Stimulated activated CD4-positive, alpha-beta T cell treated with anti-CD3 and anti-CD28 coated beads, Interleukin-1b, Interleukin-23, amount 100 ng/mL, for 24 hours (primary cell): ENCODE measurements at regions not wholly inside any gene's neighbourhood (a gene's known extent, or its start where the extent isn't known, plus 50 kb on each side); places are given as distances from the start of the nearest gene placed in this dataset.
"Not testable (repeated sequence)": the region's sequence is repeated elsewhere in the genome, so short reads cannot be mapped to it uniquely, and the experiment has no call there.

Experiments
- DNase-seq, 4 experiments: peaks; one replicate each; pipeline ENCODE4 v3.0.0-alpha.2; 2020; ENCODE audit warnings: low read depth in 4 of 4, low spot score in 1 of 4

DNA sequence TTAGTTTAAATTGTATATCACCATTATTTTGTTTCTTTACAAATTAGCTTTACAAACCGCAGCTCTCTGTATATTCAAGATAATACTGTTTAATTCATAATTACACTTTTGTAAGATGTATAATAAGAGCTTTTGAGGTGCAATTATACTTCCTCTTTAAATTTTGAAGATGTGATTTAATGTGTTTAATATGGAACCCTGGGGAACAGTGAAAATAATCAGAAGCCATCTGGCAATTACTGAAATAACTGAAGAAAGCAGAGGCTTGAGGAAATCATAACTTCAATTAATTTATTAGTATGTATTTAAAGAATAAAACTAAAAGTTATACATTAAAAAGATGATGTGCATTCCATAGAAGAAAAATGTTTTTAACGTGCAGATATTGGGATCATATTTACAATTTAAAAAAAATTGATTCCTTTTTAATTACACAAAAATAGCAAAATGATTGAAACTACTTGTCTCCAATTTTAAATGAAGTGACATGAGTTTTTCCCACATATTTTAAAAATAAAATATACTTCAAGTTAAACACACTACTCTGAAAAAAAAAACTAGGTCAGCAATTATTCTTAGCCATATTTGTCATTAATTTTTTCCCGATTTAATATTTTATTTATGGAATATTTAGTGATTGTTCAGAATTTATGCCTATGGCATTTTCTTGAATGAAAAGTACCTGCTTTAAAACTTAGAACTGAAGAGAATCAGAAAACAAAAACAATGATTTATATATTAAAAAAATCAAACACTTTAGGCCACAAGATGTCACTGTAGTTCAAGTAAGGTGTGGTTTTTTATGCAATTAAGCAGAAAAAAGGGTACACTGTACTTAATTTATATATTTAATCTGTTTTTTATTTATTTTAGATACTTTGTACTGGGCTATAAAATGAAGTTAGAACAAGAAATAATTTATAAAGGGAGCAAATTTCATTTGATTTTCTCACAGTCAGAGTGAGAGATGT, 942.7 kb upstream of the NDST4 start:
- no peak for DNase-seq

- DNase-seq: no peak
These were observed 913.9 kb upstream of the NDST4 start for GRCh38 chr4:116027311-116027710.

GRCh38 chr4:116024954-116025708, 911.7 kb upstream of the NDST4 start:
- no peak for DNase-seq

GRCh38 chr4:116023049-116023448, 909.6 kb upstream of the NDST4 start:
- no peak for DNase-seq

DNA sequence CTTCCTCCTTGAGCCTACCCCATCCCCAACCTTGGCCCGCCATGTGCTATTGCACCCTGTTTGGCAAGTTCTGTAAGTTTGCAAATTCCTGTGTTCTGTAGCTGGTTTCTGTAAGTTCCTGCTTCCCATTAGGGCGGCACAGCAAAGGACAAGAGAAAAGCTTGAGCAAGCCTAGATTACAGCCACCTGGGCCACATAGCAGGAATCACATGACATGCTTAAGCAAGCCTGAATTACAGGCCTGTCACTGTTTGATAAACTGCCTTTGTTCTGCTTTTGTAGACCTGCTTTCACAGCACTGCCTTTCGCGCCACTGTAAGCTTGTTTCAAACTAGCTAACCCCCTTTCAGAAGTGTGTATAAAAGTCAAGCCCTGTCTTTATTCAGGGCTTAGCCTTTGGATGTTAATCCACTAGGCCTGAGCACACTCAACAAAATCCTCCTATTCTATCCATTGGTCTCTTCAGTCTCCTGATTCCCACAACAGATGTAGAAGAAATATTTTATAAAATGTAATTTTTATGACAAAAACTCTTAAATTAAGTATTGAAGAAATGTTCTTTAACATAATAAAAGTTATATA, 906.8 kb upstream of the NDST4 start:
- DNase-seq: no peak

DNA sequence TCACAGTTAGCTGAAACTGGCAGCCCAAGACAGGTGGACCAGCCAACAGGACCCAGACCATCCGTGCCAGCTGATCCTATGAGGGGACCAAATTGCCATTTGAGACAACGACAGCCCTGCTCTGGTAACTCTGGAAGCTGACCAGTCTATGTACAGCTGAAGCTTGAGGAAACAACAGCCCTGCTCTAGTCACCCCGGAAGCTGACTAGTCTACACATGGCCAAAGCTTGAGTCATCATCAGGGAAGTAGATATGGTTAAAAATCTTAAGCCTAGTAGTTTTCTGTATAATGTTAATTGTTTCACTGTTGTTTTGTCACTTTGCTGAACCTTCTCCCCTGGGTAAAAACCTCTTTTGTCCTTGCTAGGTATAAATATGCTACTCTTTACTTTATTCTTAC, 905.4 kb upstream of the NDST4 start:
- DNase-seq: no peak

DNA sequence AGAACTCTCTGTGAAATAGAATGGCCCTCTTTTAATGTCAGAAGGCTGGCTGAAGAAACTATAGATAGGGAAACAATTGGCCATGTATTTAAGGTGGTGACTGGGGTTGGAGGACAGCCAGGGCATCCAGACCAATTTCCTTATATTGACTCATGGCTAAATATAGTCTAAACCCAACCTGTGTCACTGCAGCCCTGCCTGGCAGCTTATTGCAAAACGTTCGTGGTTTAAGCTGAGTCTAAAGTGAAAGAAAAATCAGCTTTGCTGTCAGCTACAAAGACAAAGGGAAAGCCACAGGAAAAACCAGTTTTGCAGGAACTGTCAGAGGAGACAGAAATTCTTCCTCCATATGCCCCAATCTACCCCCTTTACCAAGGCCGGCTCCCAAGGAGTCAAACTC, 902.8 kb upstream of the NDST4 start:
- DNase-seq: no peak

GRCh38 chr4:116015549-116015948, 902.1 kb upstream of the NDST4 start:
- no peak for DNase-seq

DNA sequence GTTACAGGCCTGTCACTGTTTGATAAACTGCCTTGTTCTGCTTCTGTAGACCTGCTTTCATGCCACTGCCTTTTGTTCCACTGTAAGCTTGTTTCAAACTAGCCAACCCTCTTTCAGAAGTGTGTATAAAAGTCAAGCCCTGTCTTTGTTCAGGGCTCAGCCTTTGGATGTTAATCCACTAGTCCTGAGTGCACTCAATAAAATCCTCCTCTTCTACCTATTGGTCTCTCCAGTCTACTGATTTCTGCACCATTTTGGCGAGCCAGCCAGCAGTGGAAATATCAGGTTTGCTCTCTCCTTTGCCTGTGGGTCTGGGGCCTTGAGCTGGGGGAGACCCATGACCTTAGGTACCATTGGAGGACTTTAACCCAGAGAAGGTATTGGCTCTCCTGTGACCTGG, 901.6 kb upstream of the NDST4 start:
- DNase-seq: no peak

DNA sequence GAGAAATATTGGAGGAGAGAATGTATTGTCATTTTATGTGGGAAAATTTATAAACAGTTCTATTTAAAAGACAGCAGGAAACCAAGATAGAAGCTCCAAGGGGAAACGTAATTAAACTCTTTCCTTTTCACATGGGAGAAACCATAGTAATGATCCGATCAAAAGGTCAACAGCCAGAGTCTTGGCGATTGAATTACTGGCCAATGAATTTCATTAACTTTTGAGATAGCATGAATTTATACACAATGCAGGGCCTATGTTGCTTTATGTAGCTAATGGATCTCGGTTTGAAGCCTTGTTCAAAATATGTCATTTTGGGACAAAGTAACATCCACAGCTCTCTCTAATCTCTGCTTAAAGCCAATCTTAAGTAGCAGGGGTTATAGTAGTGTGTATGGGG, 897.5 kb upstream of the NDST4 start:
- DNase-seq: no peak

GRCh38 chr4:116005806-116006088, 892.3 kb upstream of the NDST4 start:
- no peak for DNase-seq

DNA sequence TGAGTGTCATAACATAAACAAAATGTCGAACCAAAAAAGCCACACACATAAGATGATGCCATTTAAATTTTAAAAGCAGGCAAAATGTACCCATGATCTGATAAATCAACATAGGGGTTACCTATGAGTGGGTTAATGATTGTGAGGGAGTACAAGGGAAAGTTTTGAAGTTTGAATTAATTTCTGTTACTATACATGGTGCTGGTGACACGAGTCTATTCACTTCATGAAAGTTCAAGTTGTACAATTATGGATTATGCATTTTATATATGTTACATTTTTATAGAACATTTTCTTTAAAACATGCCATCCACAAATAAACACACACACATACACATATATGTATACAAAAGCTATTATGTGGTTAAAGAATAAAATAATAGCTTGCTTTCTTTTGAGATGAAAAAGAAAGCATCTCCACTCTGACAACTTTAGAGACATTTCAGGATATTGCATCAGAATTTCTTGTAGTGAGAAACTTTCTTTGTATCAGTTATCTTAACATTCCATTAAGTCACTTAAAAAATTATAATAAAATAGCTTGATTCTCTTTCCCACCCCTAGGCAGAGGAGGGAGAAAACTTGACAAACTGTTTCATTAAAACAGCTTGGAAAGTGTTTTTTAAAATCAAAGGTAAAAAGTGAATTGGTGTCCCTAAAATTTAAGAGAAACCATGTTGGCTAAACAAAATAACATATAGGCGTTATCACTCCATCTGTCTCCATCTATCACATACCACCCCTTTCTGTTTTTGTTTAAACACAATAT, 891.8 kb upstream of the NDST4 start:
- no peak for DNase-seq

DNA sequence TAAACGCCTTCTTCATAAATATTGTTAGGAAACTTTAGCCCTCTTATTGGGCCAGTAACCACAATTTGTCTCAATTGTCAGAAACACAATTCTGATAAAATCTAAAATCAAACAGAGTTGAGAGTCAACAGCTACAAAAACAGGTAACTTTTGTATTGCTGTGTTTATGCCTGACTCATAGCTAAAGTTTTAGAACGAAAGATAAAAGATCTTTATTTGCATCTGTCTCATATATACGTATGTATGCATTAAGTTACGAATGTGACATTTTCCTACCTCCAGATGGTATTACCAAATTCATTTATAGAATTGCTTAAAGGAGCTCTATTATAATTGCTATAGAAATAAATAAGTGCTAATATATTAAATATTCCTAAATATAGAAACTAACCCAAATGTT, 887.9 kb upstream of the NDST4 start:
- no peak for DNase-seq

GRCh38 chr4:115986573-115986972, 873.2 kb upstream of the NDST4 start:
- DNase-seq: no peak

DNA sequence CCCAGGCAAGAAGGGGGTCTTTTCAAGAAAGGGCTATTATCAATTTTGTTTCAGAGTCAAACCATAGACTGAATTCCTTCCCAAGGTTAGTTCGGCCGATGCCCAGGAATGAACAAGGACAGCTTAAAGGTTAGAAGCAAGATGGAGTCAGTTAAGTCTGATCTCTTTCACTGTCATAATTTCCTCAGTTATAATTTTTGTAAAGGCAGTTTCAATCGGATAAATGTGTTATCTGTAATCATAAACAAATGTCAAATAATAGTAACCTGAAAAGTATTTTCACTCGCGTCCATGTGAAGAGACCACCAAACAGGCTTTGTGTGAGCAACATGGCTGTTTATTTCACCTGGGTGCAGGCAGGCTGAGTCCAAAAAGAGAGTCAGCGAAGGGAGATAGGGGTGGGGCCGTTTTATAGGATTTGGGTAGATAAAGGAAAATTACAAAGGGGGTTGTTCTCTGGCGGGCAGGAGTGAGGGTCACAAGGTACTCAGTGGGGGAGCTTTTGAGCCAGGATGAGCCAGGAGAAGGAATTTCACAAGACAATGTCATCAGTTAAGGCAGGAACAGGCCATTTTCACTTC, 862.1 kb upstream of the NDST4 start:
- not testable (repeated sequence) for DNase-seq

GRCh38 chr4:115973768-115974167, 860.3 kb upstream of the NDST4 start:
- DNase-seq: no peak

DNA sequence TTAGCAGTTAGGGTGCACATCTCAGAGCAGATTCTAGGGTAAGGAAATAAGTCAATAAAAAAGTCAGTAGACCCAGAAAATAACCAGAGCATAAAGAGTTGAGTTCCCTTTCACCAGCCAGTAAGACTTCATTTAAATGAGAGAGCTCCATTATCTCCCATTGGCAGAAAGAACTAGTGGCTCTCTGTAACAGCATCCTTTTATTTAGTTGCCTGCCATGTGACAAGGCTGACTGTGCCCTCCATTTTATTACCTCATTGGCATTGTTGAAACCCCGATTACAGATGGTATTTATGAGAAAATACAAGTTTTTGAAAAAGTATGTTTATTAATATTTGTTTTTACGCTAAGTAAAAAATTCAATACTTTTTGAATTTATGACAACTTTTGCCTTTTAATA, 859.5 kb upstream of the NDST4 start:
- no peak for DNase-seq

DNA sequence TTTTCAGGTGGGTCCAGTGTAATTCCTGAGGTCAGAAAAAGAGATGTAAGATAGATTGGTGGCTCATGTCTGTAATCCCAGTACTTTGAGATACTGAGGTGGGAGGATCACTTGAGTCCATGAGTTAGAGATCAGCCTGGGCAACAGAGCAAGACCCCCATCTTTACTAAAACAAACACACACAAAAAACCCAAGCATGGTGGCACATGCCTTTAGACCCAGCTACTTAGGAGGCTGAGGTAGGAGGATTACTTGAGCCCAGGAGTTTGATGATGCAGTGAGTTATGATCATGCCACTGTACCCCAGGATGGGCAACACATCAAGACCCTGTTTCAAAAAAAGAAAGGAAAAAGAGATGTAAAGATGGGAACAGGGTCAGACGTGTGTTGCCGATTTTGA, 857.4 kb upstream of the NDST4 start:
- DNase-seq: no peak

DNA sequence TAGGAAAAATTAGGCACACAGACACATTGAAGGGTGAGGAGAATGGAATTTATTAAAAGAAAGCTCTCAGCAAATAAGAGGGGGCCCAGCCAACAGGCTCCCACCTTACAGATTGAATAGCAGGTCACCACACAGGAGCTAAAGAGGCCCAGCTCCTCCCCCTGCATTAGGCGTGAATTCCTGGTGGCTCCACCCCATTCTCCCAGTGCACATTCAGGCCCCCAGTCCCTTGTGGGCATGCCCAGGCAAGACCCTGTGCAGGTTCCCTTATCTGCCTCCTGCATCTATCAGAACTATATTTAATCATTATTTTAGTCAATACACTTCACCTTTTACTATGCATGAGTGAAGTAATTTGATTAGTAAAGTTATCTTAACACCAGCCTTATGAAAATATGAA, 856.3 kb upstream of the NDST4 start:
- no peak for DNase-seq

DNA sequence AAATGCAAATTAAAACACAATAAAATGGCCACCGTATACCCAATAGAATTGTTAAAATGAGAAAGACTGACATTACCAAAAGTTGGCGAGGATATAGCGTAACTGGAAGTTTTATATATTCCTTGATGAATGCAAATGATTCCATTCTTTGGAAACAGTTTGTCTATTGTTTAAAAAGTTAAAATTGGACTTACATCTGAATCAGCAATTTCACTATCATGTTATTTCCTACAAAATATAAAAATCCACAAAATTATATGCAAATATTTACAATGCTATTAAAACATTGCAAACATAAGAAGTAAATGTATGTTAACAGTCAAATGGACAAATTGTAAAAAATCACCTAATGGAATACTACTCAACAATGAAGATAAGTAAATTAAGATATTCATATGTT, 852.2 kb upstream of the NDST4 start:
- no peak for DNase-seq
